K562 (cell line): ENCODE measurements at regions not wholly inside any gene's neighbourhood (a gene's known extent, or its start where the extent isn't known, plus 50 kb on each side); places are given as distances from the start of the nearest gene placed in this dataset.
A peak's percentile ranks its signal among the peaks of the same experiment; 100 is the strongest.

ENCODE experiments used
- CBX8 ChIP-seq: fragments of 200-600 bp; sonication (generic); IDR thresholded peaks from 2 replicates; pipeline ENCODE4 v1.6.1; 2012; ENCODE audit warnings: borderline replicate concordance, mixed run types, low read depth, mild to moderate bottlenecking, moderate library complexity, mixed read lengths, low read length, control low read depth, inconsistent platforms; ENCODE audit not compliant: poor library complexity, severe bottlenecking; ENCODE audit errors: extremely low read depth
- ZNF431 ChIP-seq: sonication (generic); formaldehyde crosslinking; IDR thresholded peaks from 2 replicates; pipeline ENCODE4 v1.8.0; 2022; ENCODE audit warnings: mild to moderate bottlenecking, missing genetic modification reagents
- TF ChIP-seq, protein P1 (sequence below): fragments of 450-650 bp; IDR thresholded peaks from 2 replicates; pipeline ENCODE4 v1.6.1; 2016; ENCODE audit warnings: mild to moderate bottlenecking, moderate library complexity

DNA sequence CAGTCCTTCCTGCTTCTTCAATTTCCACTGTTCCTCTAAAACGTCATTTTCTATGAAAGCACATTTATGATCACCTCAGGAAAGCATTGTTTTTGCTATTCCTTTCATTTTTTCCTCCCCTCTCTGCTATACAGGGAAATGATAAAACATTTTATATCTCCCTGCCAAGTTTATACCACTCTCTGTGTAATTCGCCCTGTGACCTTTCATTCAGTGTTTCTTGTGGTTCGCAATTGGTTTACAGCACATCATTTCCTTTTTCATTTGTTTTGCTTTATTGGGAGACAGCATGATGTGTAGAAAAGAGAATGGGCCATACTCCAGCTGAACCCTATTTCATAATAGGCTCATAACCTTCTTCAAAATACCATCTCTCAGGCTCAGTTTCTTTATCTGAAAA is 99.9 kb upstream of the RAPGEF2 start (continued):
- TF ChIP-seq, protein P1, sequence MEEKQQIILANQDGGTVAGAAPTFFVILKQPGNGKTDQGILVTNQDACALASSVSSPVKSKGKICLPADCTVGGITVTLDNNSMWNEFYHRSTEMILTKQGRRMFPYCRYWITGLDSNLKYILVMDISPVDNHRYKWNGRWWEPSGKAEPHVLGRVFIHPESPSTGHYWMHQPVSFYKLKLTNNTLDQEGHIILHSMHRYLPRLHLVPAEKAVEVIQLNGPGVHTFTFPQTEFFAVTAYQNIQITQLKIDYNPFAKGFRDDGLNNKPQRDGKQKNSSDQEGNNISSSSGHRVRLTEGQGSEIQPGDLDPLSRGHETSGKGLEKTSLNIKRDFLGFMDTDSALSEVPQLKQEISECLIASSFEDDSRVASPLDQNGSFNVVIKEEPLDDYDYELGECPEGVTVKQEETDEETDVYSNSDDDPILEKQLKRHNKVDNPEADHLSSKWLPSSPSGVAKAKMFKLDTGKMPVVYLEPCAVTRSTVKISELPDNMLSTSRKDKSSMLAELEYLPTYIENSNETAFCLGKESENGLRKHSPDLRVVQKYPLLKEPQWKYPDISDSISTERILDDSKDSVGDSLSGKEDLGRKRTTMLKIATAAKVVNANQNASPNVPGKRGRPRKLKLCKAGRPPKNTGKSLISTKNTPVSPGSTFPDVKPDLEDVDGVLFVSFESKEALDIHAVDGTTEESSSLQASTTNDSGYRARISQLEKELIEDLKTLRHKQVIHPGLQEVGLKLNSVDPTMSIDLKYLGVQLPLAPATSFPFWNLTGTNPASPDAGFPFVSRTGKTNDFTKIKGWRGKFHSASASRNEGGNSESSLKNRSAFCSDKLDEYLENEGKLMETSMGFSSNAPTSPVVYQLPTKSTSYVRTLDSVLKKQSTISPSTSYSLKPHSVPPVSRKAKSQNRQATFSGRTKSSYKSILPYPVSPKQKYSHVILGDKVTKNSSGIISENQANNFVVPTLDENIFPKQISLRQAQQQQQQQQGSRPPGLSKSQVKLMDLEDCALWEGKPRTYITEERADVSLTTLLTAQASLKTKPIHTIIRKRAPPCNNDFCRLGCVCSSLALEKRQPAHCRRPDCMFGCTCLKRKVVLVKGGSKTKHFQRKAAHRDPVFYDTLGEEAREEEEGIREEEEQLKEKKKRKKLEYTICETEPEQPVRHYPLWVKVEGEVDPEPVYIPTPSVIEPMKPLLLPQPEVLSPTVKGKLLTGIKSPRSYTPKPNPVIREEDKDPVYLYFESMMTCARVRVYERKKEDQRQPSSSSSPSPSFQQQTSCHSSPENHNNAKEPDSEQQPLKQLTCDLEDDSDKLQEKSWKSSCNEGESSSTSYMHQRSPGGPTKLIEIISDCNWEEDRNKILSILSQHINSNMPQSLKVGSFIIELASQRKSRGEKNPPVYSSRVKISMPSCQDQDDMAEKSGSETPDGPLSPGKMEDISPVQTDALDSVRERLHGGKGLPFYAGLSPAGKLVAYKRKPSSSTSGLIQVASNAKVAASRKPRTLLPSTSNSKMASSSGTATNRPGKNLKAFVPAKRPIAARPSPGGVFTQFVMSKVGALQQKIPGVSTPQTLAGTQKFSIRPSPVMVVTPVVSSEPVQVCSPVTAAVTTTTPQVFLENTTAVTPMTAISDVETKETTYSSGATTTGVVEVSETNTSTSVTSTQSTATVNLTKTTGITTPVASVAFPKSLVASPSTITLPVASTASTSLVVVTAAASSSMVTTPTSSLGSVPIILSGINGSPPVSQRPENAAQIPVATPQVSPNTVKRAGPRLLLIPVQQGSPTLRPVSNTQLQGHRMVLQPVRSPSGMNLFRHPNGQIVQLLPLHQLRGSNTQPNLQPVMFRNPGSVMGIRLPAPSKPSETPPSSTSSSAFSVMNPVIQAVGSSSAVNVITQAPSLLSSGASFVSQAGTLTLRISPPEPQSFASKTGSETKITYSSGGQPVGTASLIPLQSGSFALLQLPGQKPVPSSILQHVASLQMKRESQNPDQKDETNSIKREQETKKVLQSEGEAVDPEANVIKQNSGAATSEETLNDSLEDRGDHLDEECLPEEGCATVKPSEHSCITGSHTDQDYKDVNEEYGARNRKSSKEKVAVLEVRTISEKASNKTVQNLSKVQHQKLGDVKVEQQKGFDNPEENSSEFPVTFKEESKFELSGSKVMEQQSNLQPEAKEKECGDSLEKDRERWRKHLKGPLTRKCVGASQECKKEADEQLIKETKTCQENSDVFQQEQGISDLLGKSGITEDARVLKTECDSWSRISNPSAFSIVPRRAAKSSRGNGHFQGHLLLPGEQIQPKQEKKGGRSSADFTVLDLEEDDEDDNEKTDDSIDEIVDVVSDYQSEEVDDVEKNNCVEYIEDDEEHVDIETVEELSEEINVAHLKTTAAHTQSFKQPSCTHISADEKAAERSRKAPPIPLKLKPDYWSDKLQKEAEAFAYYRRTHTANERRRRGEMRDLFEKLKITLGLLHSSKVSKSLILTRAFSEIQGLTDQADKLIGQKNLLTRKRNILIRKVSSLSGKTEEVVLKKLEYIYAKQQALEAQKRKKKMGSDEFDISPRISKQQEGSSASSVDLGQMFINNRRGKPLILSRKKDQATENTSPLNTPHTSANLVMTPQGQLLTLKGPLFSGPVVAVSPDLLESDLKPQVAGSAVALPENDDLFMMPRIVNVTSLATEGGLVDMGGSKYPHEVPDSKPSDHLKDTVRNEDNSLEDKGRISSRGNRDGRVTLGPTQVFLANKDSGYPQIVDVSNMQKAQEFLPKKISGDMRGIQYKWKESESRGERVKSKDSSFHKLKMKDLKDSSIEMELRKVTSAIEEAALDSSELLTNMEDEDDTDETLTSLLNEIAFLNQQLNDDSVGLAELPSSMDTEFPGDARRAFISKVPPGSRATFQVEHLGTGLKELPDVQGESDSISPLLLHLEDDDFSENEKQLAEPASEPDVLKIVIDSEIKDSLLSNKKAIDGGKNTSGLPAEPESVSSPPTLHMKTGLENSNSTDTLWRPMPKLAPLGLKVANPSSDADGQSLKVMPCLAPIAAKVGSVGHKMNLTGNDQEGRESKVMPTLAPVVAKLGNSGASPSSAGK = 0 out of 2 replicates have a peak, but pooled peaks have one; percentile 0
- TF ChIP-seq ZNF431 (CRISPR knock-in tag) (no peak), CBX8 (no peak)
